Adipocyte (in vitro differentiated cells): ENCODE measurements at regions not wholly inside any gene's neighbourhood (a gene's known extent, or its start where the extent isn't known, plus 50 kb on each side); places are given as distances from the start of the nearest gene placed in this dataset.
"Not testable (repeated sequence)": the region's sequence is repeated elsewhere in the genome, so short reads cannot be mapped to it uniquely, and the experiment has no call there.

Experiments
- DNase-seq: peaks from one replicate; pipeline ENCODE4 v3.0.0-alpha.2; 2015; ENCODE audit warnings: low read depth
- H3K27me3 ChIP-seq: replicated peaks from 2 replicates; pipeline ENCODE4 v1.7.0; 2013; ENCODE audit warnings: mild to moderate bottlenecking, low read length, moderate library complexity; ENCODE audit not compliant: control insufficient read depth, insufficient read depth
- H3K36me3 ChIP-seq: 2 replicates; pipeline ENCODE4 v1.7.0; 2013; ENCODE audit warnings: low read length, mild to moderate bottlenecking, moderate library complexity; ENCODE audit not compliant: control insufficient read depth, insufficient read depth, severe bottlenecking
- H3K4me1 ChIP-seq: 2 replicates; pipeline ENCODE4 v1.7.0; 2013; ENCODE audit warnings: mild to moderate bottlenecking, low read length, moderate library complexity; ENCODE audit not compliant: control insufficient read depth, insufficient read depth
- H3K4me3 ChIP-seq: 2 replicates; pipeline ENCODE4 v1.7.0; 2013; ENCODE audit warnings: mild to moderate bottlenecking, low read length, moderate library complexity
- H3K9ac ChIP-seq: 2 replicates; pipeline ENCODE4 v1.7.0; 2013; ENCODE audit warnings: mild to moderate bottlenecking, low read length, moderate library complexity
- H3K9me3 ChIP-seq: 2 replicates; pipeline ENCODE4 v1.7.0; 2013; ENCODE audit warnings: mild to moderate bottlenecking, low read length, moderate library complexity; ENCODE audit not compliant: control insufficient read depth

GRCh38 chr19:14283813-14284520, 78.0 kb upstream of the ADGRL1 start:
- H3K4me1 ChIP-seq, H3K9me3 ChIP-seq, H3K4me3 ChIP-seq, H3K9ac ChIP-seq, H3K36me3 ChIP-seq: not testable (repeated sequence)
- peaks cover 14% of the 10 kb centered on the region for H3K27me3 ChIP-seq
- peak; percentile 77 for DNase-seq

- H3K4me1 ChIP-seq, H3K4me3 ChIP-seq, H3K36me3 ChIP-seq, H3K9me3 ChIP-seq, DNase-seq, H3K9ac ChIP-seq: not testable (repeated sequence)
- H3K27me3 ChIP-seq = peaks cover 38% of the 10 kb centered on the region
Observed at GRCh38 chr19:14279270-14279669, 73.3 kb upstream of the ADGRL1 start.

GRCh38 chr19:14277608-14278007, 71.6 kb upstream of the ADGRL1 start:
- H3K36me3 ChIP-seq = no peaks in the 10 kb centered on the region

GRCh38 chr19:14275823-14276222, 69.9 kb upstream of the ADGRL1 start:
- Histone ChIP-seq H3K27me3 (peaks cover 52% of the 10 kb centered on the region), H3K9me3 (peaks cover 10% of the 10 kb centered on the region)
- H3K9ac ChIP-seq, H3K36me3 ChIP-seq, H3K4me1 ChIP-seq, H3K4me3 ChIP-seq, DNase-seq: not testable (repeated sequence)

More at GRCh38 chr19:14277608-14278007, 71.6 kb upstream of the ADGRL1 start:
- Histone ChIP-seq H3K27me3 (peaks cover 42% of the 10 kb centered on the region), H3K9me3 (peaks cover 6% of the 10 kb centered on the region), H3K9ac (no peak overlapping the region), H3K4me1 (no peaks in the 10 kb centered on the region), H3K4me3 (no peak overlapping the region)
- DNase-seq = no peak

GRCh38 chr19:14272623-14273022, 66.7 kb upstream of the ADGRL1 start:
- no peaks in the 10 kb centered on the region for H3K4me1 ChIP-seq
- peaks cover 10% of the 10 kb centered on the region for H3K9me3 ChIP-seq
- no peaks in the 10 kb centered on the region for H3K36me3 ChIP-seq
- H3K27me3 ChIP-seq = peaks cover 44% of the 10 kb centered on the region
- no peak overlapping the region for H3K4me3 ChIP-seq
- no peak overlapping the region for H3K9ac ChIP-seq
- DNase-seq = no peak

GRCh38 chr19:14271840-14272239, 65.9 kb upstream of the ADGRL1 start:
- no peak overlapping the region for H3K4me3 ChIP-seq
- H3K4me1 ChIP-seq = no peaks in the 10 kb centered on the region
- no peak for DNase-seq
- H3K9me3 ChIP-seq = peaks cover 10% of the 10 kb centered on the region
- peaks cover 48% of the 10 kb centered on the region for H3K27me3 ChIP-seq
- H3K9ac ChIP-seq = no peak overlapping the region
- no peaks in the 10 kb centered on the region for H3K36me3 ChIP-seq

- H3K4me3 ChIP-seq, DNase-seq, H3K4me1 ChIP-seq, H3K36me3 ChIP-seq, H3K9ac ChIP-seq, H3K9me3 ChIP-seq: not testable (repeated sequence)
- peaks cover 57% of the 10 kb centered on the region for H3K27me3 ChIP-seq
Observed at GRCh38 chr19:14270557-14270956, 64.6 kb upstream of the ADGRL1 start.

GRCh38 chr19:14267224-14267741, 61.3 kb upstream of the ADGRL1 start:
- DNase-seq = no peak
- no peaks in the 10 kb centered on the region for H3K4me1 ChIP-seq
- H3K36me3 ChIP-seq = no peaks in the 10 kb centered on the region
- no peak overlapping the region for H3K4me3 ChIP-seq
- peaks cover 1% of the 10 kb centered on the region for H3K9me3 ChIP-seq
- no peak overlapping the region for H3K9ac ChIP-seq
- peaks cover 54% of the 10 kb centered on the region for H3K27me3 ChIP-seq

GRCh38 chr19:14266208-14266607, 60.2 kb upstream of the ADGRL1 start:
- peaks cover 48% of the 10 kb centered on the region for H3K27me3 ChIP-seq
- not testable (repeated sequence) for H3K9me3 ChIP-seq, H3K4me1 ChIP-seq, H3K36me3 ChIP-seq, H3K4me3 ChIP-seq, DNase-seq, H3K9ac ChIP-seq

- Histone ChIP-seq H3K9ac (no peak overlapping the region), H3K4me1 (no peaks in the 10 kb centered on the region), H3K4me3 (no peak overlapping the region), H3K27me3 (peaks cover 48% of the 10 kb centered on the region), H3K9me3 (no peaks in the 10 kb centered on the region), H3K36me3 (no peaks in the 10 kb centered on the region)
- peak; percentile 16 for DNase-seq
Observed at GRCh38 chr19:14265290-14266036, 59.5 kb upstream of the ADGRL1 start.

- H3K4me3 ChIP-seq, H3K9me3 ChIP-seq, H3K9ac ChIP-seq, DNase-seq, H3K4me1 ChIP-seq, H3K36me3 ChIP-seq: not testable (repeated sequence)
- peaks cover 12% of the 10 kb centered on the region for H3K27me3 ChIP-seq
Observed at GRCh38 chr19:14255902-14256649, 50.1 kb upstream of the ADGRL1 start.
